Liver (tissue), 8 donors: ENCODE measurements at regions not wholly inside any gene's neighbourhood (a gene's known extent, or its start where the extent isn't known, plus 50 kb on each side); places are given as distances from the start of the nearest gene placed in this dataset.

ENCODE experiments used
- DNase-seq: peaks from one replicate; pipeline ENCODE4 v3.0.0-alpha.2; 2017; ENCODE audit warnings: low spot score
- H3K27ac ChIP-seq, 2 donors: one replicate each; pipeline ENCODE4 v1.7.0; 2013; ENCODE audit warnings: inconsistent platforms in 2 of 2, low read length in 2 of 2, control low read depth in 1 of 2, low read depth in 1 of 2, mild to moderate bottlenecking in 1 of 2
- H3K27me3 ChIP-seq, 4 donors: one replicate each; pipeline versions ENCODE4 v1.6.1 to v1.7.0; 2013; ENCODE audit warnings: low read length in 3 of 4, inconsistent platforms in 1 of 4, mild to moderate bottlenecking in 1 of 4, moderate library complexity in 1 of 4; ENCODE audit not compliant: control insufficient read depth in 4 of 4, insufficient read depth in 4 of 4
- H3K36me3 ChIP-seq, 4 donors: one replicate each; pipeline versions ENCODE4 v1.6.1 to v1.7.0; 2013; ENCODE audit warnings: low read length in 3 of 4, mild to moderate bottlenecking in 3 of 4, low read depth in 1 of 4, moderate library complexity in 1 of 4; ENCODE audit not compliant: control insufficient read depth in 4 of 4, insufficient read depth in 3 of 4
- H3K4me1 ChIP-seq, 4 donors: one replicate each; pipeline versions ENCODE4 v1.6.1 to v1.7.0; 2013; ENCODE audit warnings: low read length in 3 of 4, mild to moderate bottlenecking in 3 of 4, moderate library complexity in 1 of 4; ENCODE audit not compliant: control insufficient read depth in 4 of 4, insufficient read depth in 4 of 4
- H3K4me3 ChIP-seq, 3 donors: one replicate each; pipeline versions ENCODE4 v1.6.1 to v1.7.0; 2013; ENCODE audit warnings: low read length in 3 of 3, control low read depth in 1 of 3, low read depth in 1 of 3, mild to moderate bottlenecking in 1 of 3
- H3K9ac ChIP-seq, 2 donors: one replicate each; pipeline ENCODE4 v1.7.0; 2013; ENCODE audit warnings: low read length in 2 of 2, mild to moderate bottlenecking in 2 of 2, moderate library complexity in 2 of 2, control low read depth in 1 of 2, low read depth in 1 of 2
- H3K9me3 ChIP-seq, 4 donors: one replicate each; pipeline versions ENCODE4 v1.6.1 to v1.7.0; 2013; ENCODE audit warnings: low read length in 3 of 4; ENCODE audit not compliant: control insufficient read depth in 4 of 4
- CTCF ChIP-seq: fragments of 150-350 bp; IDR thresholded peaks from 2 replicates; pipeline ENCODE4 v1.5.1; 2017; ENCODE audit warnings: improper control_type of control experiment, low read depth, low read length; ENCODE audit not compliant: missing input control
- EGR1 ChIP-seq, 2 donors: IDR thresholded peaks; 2 replicates each; pipeline ENCODE4 v1.6.1; 2016 to 2018; ENCODE audit warnings: antibody characterized with exemption in 2 of 2, low read depth in 2 of 2
- FOXA1 ChIP-seq: IDR thresholded peaks from 2 replicates; pipeline ENCODE4 v1.6.1; 2016; ENCODE audit warnings: antibody characterized with exemption
- FOXA2 ChIP-seq: IDR thresholded peaks from 2 replicates; pipeline ENCODE4 v1.6.1; 2016; ENCODE audit warnings: antibody characterized with exemption
- GABPA ChIP-seq, 2 donors: IDR thresholded peaks in 1 of 2; conservative IDR thresholded peaks in 1 of 2; 2 replicates each; pipeline ENCODE4 v1.6.1; 2016; ENCODE audit warnings: antibody characterized with exemption in 2 of 2, mild to moderate bottlenecking in 1 of 2, moderate library complexity in 1 of 2
- HNF4A ChIP-seq, 2 donors: conservative IDR thresholded peaks; 2 replicates each; pipeline ENCODE4 v1.6.1; 2016; ENCODE audit warnings: antibody characterized with exemption in 2 of 2, mild to moderate bottlenecking in 2 of 2
- HNF4G ChIP-seq: IDR thresholded peaks from 2 replicates; pipeline ENCODE4 v1.6.1; 2016; ENCODE audit warnings: antibody characterized with exemption
- JUND ChIP-seq, 2 donors: IDR thresholded peaks; 2 replicates each; pipeline ENCODE4 v1.6.1; 2016; ENCODE audit warnings: antibody characterized with exemption in 2 of 2
- MAX ChIP-seq: IDR thresholded peaks from 2 replicates; pipeline ENCODE4 v1.6.1; 2016; ENCODE audit warnings: antibody characterized with exemption
- NR2F2 ChIP-seq: IDR thresholded peaks from 2 replicates; pipeline ENCODE4 v1.6.1; 2016; ENCODE audit warnings: antibody characterized with exemption
- RAD21 ChIP-seq, 2 donors: IDR thresholded peaks; 2 replicates each; pipeline ENCODE4 v1.6.1; 2016; ENCODE audit warnings: antibody characterized with exemption in 2 of 2, mild to moderate bottlenecking in 2 of 2
- REST ChIP-seq: IDR thresholded peaks from 2 replicates; pipeline ENCODE4 v1.6.1; 2016; ENCODE audit warnings: antibody characterized with exemption, mild to moderate bottlenecking
- RXRA ChIP-seq, 2 donors: IDR thresholded peaks; 2 replicates each; pipeline ENCODE4 v1.6.1; 2017 to 2018; ENCODE audit warnings: antibody characterized with exemption in 2 of 2, mild to moderate bottlenecking in 1 of 2
- SP1 ChIP-seq: IDR thresholded peaks from 2 replicates; pipeline ENCODE4 v1.6.1; 2018; ENCODE audit warnings: antibody characterized with exemption, mild to moderate bottlenecking
- YY1 ChIP-seq: IDR thresholded peaks from 2 replicates; pipeline ENCODE4 v1.6.1; 2016; ENCODE audit warnings: antibody characterized with exemption, mild to moderate bottlenecking
- ZBTB33 ChIP-seq: IDR thresholded peaks from 2 replicates; pipeline ENCODE4 v1.6.1; 2016; ENCODE audit warnings: antibody characterized with exemption
- WGBS: extraction: QIAGEN DNeasy Blood & Tissue Kit; methylation state at CpG from one replicate; pipeline ENCODE4 v1.1.7; 2013; 5-methylcytosine and 5-hydroxymethylcytosine counted together
- donor health status: healthy.
- donor health status: healthy.
- donor health status: healthy.
- donor health status: healthy.
- donor health status: healthy.

GRCh38 chr18:78427081-78427480 lies 552.5 kb upstream of the SALL3 start (continued):
- TF ChIP-seq MAX (no peak), NR2F2 (no peak), FOXA2 (no peak), HNF4G (no peak), REST (no peak)

GRCh38 chr18:78429127-78430108 lies 550.2 kb upstream of the SALL3 start:
- Histone ChIP-seq H3K36me3 (peaks cover 0 to 1% (median 0%) of the 10 kb centered on the region in 4 donors), H3K4me1 (no peaks in the 10 kb centered on the region), H3K9me3 (no peaks in the 10 kb centered on the region), H3K4me3 (no peak overlapping the region), H3K27ac (no peak overlapping the region), H3K9ac (no peak overlapping the region), H3K27me3 (peaks cover 0 to 2% (median 0%) of the 10 kb centered on the region in 4 donors)
- TF ChIP-seq YY1 (no peak), RAD21 (IDR thresholded peaks at IDR 0.05) (no peak), FOXA1 (no peak), NR2F2 (no peak), RXRA (IDR thresholded peaks at IDR 0.05) (no peak), SP1 (no peak), FOXA2 (no peak), GABPA (IDR thresholded peaks at IDR 0.05 in 1 of 2, conservative IDR thresholded peaks at IDR 0.05 in 1 of 2) (no peak), JUND (IDR thresholded peaks at IDR 0.05) (no peak)
- DNase-seq, result no peak
- WGBS, result 88% methylated on average over 54 of the region's 54 CpGs

GRCh38 chr18:78430131-78430758 lies 549.4 kb upstream of the SALL3 start:
- no peak overlapping the region for H3K9ac ChIP-seq
- no peak overlapping the region for H3K27ac ChIP-seq
- no peaks in the 10 kb centered on the region for H3K27me3 ChIP-seq
- 92% methylated on average over 28 of the region's 28 CpGs for WGBS
- peaks cover 0 to 1% (median 0%) of the 10 kb centered on the region in 4 donors for H3K36me3 ChIP-seq
- no peaks in the 10 kb centered on the region for H3K9me3 ChIP-seq
- H3K4me3 ChIP-seq, result no peak overlapping the region
- TF ChIP-seq YY1 (no peak), EGR1 (IDR thresholded peaks at IDR 0.05; ENCODE audit: low read depth in 2 of 2) (no peak), GABPA (IDR thresholded peaks at IDR 0.05 in 1 of 2, conservative IDR thresholded peaks at IDR 0.05 in 1 of 2) (no peak), NR2F2 (no peak), REST (no peak), HNF4G (no peak), MAX (no peak), FOXA2 (no peak), CTCF (no peak), JUND (IDR thresholded peaks at IDR 0.05) (no peak), SP1 (no peak), HNF4A (conservative IDR thresholded peaks at IDR 0.05) (no peak), ZBTB33 (no peak)
- H3K4me1 ChIP-seq, result no peaks in the 10 kb centered on the region
- no peak for DNase-seq
